HL-60 (cell line): ENCODE measurements at regions not wholly inside any gene's neighbourhood (a gene's known extent, or its start where the extent isn't known, plus 50 kb on each side); places are given as distances from the start of the nearest gene placed in this dataset.

Experiments
- DNase-seq, 2 experiments: peaks; one replicate each; pipeline ENCODE4 v3.0.0-alpha.2; 2010 to 2020; ENCODE audit warnings: low read depth in 1 of 2, low spot score in 1 of 2
- H3K27ac ChIP-seq: fragments of 250-450 bp; sonication (Bioruptor Pico); replicated peaks from 2 replicates; pipeline ENCODE4 v1.5.1; 2020; ENCODE audit warnings: mild to moderate bottlenecking, moderate library complexity
- H3K27me3 ChIP-seq: fragments of 250-450 bp; sonication (Bioruptor Pico); 2 replicates; pipeline ENCODE4 v1.5.1; 2021; ENCODE audit warnings: mild to moderate bottlenecking, moderate library complexity; ENCODE audit not compliant: insufficient read depth, poor library complexity, severe bottlenecking
- H3K4me3 ChIP-seq: replicated peaks from 2 replicates; pipeline ENCODE4 v1.5.1; 2011; ENCODE audit warnings: mild to moderate bottlenecking, control low read depth, low read length; ENCODE audit not compliant: insufficient read depth
- CTCF ChIP-seq: IDR thresholded peaks from one replicate; pipeline ENCODE4 v1.5.1; 2011; ENCODE audit warnings: low read length, control low read depth, inconsistent platforms; ENCODE audit not compliant: insufficient read depth
- GABPA ChIP-seq: IDR thresholded peaks from 2 replicates; pipeline ENCODE4 v1.6.1; 2012; ENCODE audit warnings: low read depth
- POLR2AphosphoS5 ChIP-seq: IDR thresholded peaks from 2 replicates; pipeline ENCODE4 v1.6.1; 2012; ENCODE audit warnings: low read depth
- REST ChIP-seq: IDR thresholded peaks from 2 replicates; pipeline ENCODE4 v1.6.1; 2012; ENCODE audit warnings: low read depth; ENCODE audit not compliant: insufficient replicate concordance
- SPI1 ChIP-seq: IDR thresholded peaks from 2 replicates; pipeline ENCODE4 v1.6.1; 2012; ENCODE audit warnings: low read depth, mild to moderate bottlenecking, borderline replicate concordance

GRCh38 chr10:20991526-20991925 is 94.4 kb upstream of the NEBL start:
- Histone ChIP-seq H3K4me3 (no peak overlapping the region), H3K27ac (no peak overlapping the region), H3K27me3 (no peaks in the 10 kb centered on the region)
- no peak for DNase-seq
- TF ChIP-seq CTCF (no peak), GABPA (no peak), POLR2AphosphoS5 (no peak), REST (no peak), SPI1 (no peak)

GRCh38 chr10:20990604-20991003 is 93.5 kb upstream of the NEBL start:
- no peak for TF ChIP-seq REST
- TF ChIP-seq SPI1 = no peak
- TF ChIP-seq CTCF = no peak
- H3K4me3 ChIP-seq = no peak overlapping the region
- no peak overlapping the region for H3K27ac ChIP-seq
- H3K27me3 ChIP-seq = no peaks in the 10 kb centered on the region
- no peak for DNase-seq

- H3K4me3 ChIP-seq = no peak overlapping the region
- TF ChIP-seq POLR2AphosphoS5 (no peak), CTCF (no peak), REST (no peak), GABPA (no peak), SPI1 (no peak)
- DNase-seq = no peak
- no peaks in the 10 kb centered on the region for H3K27me3 ChIP-seq
- H3K27ac ChIP-seq = no peak overlapping the region
These were observed 91.4 kb upstream of the NEBL start for GRCh38 chr10:20988357-20988983.
